ENCODE measurements at regions not wholly inside any gene's neighbourhood (a gene's known extent, or its start where the extent isn't known, plus 50 kb on each side); places are given as distances from the start of the nearest gene placed in this dataset.
A peak's percentile ranks its signal among the peaks of the same experiment; 100 is the strongest.

GRCh38 chr14:100381395-100382105 lies 58.4 kb downstream of the SLC25A47 start:
- DNase-seq (ENCODE audit: low read depth), result peak; percentile 65

- DNase-seq (ENCODE audit: low read depth), result no peak
Observed at GRCh38 chr14:100382106-100382455, 58.9 kb downstream of the SLC25A47 start.

- DNase-seq (ENCODE audit: low read depth), result peak; percentile 77
Observed at GRCh38 chr14:100383727-100384158, 60.6 kb downstream of the SLC25A47 start.

- no peak for DNase-seq (ENCODE audit: low read depth)
Observed at GRCh38 chr14:100384277-100384676, 61.1 kb downstream of the SLC25A47 start.

GRCh38 chr14:100384819-100385813 lies 62.0 kb downstream of the SLC25A47 start:
- peak; percentile 39 for DNase-seq (ENCODE audit: low read depth)

GRCh38 chr14:100386121-100386520 lies 63.0 kb downstream of the SLC25A47 start:
- DNase-seq (ENCODE audit: low read depth), result no peak

- DNase-seq (ENCODE audit: low read depth), result no peak
Observed at GRCh38 chr14:100386846-100387245, 63.7 kb downstream of the SLC25A47 start.

GRCh38 chr14:100387450-100387849 lies 64.3 kb downstream of the SLC25A47 start:
- no peak for DNase-seq (ENCODE audit: low read depth)

GRCh38 chr14:100388103-100389054 lies 65.2 kb downstream of the SLC25A47 start:
- DNase-seq (ENCODE audit: low read depth), result no peak

- DNase-seq (ENCODE audit: low read depth), result no peak
Observed at GRCh38 chr14:100389497-100390104, 66.5 kb downstream of the SLC25A47 start.

- DNase-seq (ENCODE audit: low read depth), result no peak
Observed at GRCh38 chr14:100391173-100391572, 68.0 kb downstream of the SLC25A47 start.

- no peak for DNase-seq (ENCODE audit: low read depth)
Observed at GRCh38 chr14:100391724-100392123, 68.6 kb downstream of the SLC25A47 start.

- no peak for DNase-seq (ENCODE audit: low read depth)
Observed at GRCh38 chr14:100392356-100392755, 69.2 kb downstream of the SLC25A47 start.

- no peak for DNase-seq (ENCODE audit: low read depth)
Observed at GRCh38 chr14:100393362-100393761, 70.2 kb downstream of the SLC25A47 start.

- no peak for DNase-seq (ENCODE audit: low read depth)
Observed at GRCh38 chr14:100393906-100394732, 71.0 kb downstream of the SLC25A47 start.

- DNase-seq (ENCODE audit: low read depth), result no peak
Observed at GRCh38 chr14:100394886-100395672, 71.9 kb downstream of the SLC25A47 start.

GRCh38 chr14:100396266-100396795 lies 73.2 kb downstream of the SLC25A47 start:
- DNase-seq (ENCODE audit: low read depth), result peak; percentile 80

GRCh38 chr14:100397005-100397404 lies 73.9 kb downstream of the SLC25A47 start:
- no peak for DNase-seq (ENCODE audit: low read depth)

- DNase-seq (ENCODE audit: low read depth), result no peak
Observed at GRCh38 chr14:100398044-100398443, 74.9 kb downstream of the SLC25A47 start.
